ENCODE measurements at regions not wholly inside any gene's neighbourhood (a gene's known extent, or its start where the extent isn't known, plus 50 kb on each side); places are given as distances from the start of the nearest gene placed in this dataset.

- TF ChIP-seq CTCF (IDR thresholded peaks at IDR 0.05 in 2 of 3, conservative IDR thresholded peaks at IDR 0.05 in 1 of 3; ENCODE audit: borderline replicate concordance in 1 of 3, insufficient read depth in 1 of 3, low read depth in 2 of 3, low read length in 2 of 3) (no peak), POLR2A (IDR thresholded peaks at IDR 0.05; ENCODE audit: borderline replicate concordance, extremely low read depth, insufficient read depth, insufficient read length) (no peak), FOSL1 (IDR thresholded peaks at IDR 0.05; ENCODE audit: low read depth) (no peak), ZNF274 (IDR thresholded peaks at IDR 0.05; ENCODE audit: low read depth, low read length) (no peak), RAD21 (IDR thresholded peaks at IDR 0.05; ENCODE audit: low read depth) (no peak), ATF3 (IDR thresholded peaks at IDR 0.05) (no peak), EZH2phosphoT487 (IDR thresholded peaks at IDR 0.05; ENCODE audit: borderline replicate concordance) (no peak), MAX (IDR thresholded peaks at IDR 0.05) (no peak), POLR2AphosphoS5 (IDR thresholded peaks at IDR 0.05; ENCODE audit: low read depth, low read length) (no peak)
Measured at GRCh38 chr13:72230131-72230530, 363.1 kb upstream of the DACH1 start.
